ENCODE measurements at regions not wholly inside any gene's neighbourhood (a gene's known extent, or its start where the extent isn't known, plus 50 kb on each side); places are given as distances from the start of the nearest gene placed in this dataset.

DNA sequence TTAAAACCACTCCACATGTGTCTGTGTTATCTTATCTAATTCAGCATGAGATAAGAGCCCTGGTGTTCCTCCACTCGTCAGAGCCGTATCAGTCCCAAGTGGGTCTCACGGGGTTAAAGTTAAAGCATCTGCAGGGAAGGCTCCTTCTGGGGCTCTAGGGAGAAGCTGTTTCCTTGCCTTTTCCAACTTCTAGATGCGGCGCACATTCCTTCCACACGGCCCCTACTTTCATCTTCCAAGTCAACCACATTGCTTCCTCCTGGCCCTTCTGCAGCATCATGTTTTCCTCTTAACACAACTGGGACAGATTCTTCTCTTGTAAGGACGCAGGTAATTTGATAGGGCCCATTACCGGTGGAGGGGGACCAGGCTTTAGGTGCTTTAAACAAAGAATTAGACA is 620.1 kb upstream of the DPP6 start:
- no peaks in the 10 kb centered on the region for H3K36me3 Mint-ChIP-seq
- H3K4me3 Mint-ChIP-seq = no peak overlapping the region
- H3K9me3 Mint-ChIP-seq = peaks cover 7 to 45% (median 9%) of the 10 kb centered on the region in 6 donors
- no peaks in the 10 kb centered on the region for H3K27me3 Mint-ChIP-seq (ENCODE audit: low read depth in 3 of 3)
- H3K27ac Mint-ChIP-seq = no peak overlapping the region
- DNase-seq = no peak
- H3K4me1 Mint-ChIP-seq = no peaks in the 10 kb centered on the region

DNA sequence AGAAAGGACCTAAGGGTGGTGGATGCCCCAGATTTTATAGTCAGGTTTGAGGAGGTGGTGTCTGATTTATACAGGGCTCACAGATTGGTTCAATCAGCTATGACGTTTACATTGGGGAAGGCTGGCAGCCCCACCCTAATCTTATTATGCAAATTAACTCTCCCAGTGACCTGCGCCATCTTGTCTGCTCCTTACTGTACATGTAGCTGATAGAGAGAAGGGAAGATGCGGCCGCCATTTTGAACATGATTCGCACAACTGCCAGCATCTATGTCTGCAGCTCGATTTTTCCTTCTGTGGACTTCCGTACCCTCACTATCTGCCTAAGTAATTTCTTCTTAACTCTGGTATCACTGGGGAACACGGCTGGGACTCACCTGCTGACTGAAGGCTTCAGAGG is 619.0 kb upstream of the DPP6 start:
- Mint-ChIP-seq H3K36me3 (no peaks in the 10 kb centered on the region), H3K9me3 (peaks cover 7 to 39% (median 9%) of the 10 kb centered on the region in 6 donors), H3K4me1 (no peaks in the 10 kb centered on the region), H3K27me3 (ENCODE audit: low read depth in 3 of 3) (no peaks in the 10 kb centered on the region), H3K27ac (no peak overlapping the region), H3K4me3 (no peak overlapping the region)
- no peak for DNase-seq

DNA sequence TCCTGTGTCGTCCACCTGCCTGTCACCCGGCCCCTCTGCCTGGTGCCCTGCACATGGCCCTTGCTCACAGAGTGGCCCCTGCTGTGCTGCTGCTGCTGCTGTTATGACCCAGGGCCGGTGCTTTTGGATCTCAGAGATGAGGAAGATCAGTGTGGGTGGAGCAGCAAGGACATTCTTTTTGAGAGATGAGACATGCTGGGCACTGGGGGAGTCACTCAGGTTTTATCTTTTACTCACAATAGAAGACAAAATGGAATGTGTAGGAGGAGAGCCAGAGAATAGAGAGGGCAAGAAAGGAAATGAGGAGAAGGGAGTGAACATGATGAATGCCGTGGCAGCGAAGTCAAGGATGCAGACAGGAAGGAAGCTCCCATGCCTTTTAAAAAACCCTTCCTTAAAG is 611.5 kb upstream of the DPP6 start:
- H3K9me3 Mint-ChIP-seq = peaks cover 0 to 28% (median 5%) of the 10 kb centered on the region in 6 donors
- no peak overlapping the region for H3K4me3 Mint-ChIP-seq
- no peaks in the 10 kb centered on the region for H3K27me3 Mint-ChIP-seq (ENCODE audit: low read depth in 3 of 3)
- H3K36me3 Mint-ChIP-seq = no peaks in the 10 kb centered on the region
- DNase-seq = no peak
- H3K27ac Mint-ChIP-seq = no peak overlapping the region
- H3K4me1 Mint-ChIP-seq = no peaks in the 10 kb centered on the region

DNA sequence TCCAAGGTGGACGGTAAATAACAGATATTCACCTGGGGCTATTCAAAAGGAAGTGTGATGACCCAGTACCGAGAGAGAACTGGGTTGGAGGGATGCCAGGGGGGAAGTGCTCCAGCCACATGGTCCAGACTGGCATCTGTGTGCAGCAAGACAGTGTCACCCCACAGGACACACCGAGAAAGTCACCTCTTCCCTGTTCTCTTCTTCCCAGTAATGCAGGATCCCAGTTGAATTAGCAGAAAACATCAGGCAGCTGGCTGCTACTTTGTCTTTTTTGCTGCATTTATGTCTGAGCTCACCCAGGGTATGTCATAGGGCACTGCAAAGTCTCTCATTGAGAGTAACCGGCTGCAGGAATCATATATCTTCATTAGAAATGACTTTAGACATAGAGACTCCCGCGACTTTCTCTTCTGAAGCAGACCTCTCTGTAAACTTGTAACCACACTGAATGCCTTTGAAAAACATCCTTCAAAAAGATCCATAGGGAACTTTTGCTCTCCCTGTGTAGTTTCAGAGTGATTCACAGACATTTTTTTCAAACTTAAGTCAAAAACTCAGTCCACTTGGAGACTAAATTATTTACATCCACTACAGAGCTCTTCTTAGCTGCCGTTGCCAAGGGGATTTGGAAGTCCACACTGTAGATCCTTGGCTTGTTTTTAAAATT is 609.0 kb upstream of the DPP6 start:
- DNase-seq = no peak
- Mint-ChIP-seq H3K27ac (no peak overlapping the region), H3K4me3 (no peak overlapping the region), H3K4me1 (no peaks in the 10 kb centered on the region), H3K9me3 (peaks cover 0 to 19% (median 5%) of the 10 kb centered on the region in 6 donors), H3K36me3 (no peaks in the 10 kb centered on the region), H3K27me3 (ENCODE audit: low read depth in 3 of 3) (no peaks in the 10 kb centered on the region)

DNA sequence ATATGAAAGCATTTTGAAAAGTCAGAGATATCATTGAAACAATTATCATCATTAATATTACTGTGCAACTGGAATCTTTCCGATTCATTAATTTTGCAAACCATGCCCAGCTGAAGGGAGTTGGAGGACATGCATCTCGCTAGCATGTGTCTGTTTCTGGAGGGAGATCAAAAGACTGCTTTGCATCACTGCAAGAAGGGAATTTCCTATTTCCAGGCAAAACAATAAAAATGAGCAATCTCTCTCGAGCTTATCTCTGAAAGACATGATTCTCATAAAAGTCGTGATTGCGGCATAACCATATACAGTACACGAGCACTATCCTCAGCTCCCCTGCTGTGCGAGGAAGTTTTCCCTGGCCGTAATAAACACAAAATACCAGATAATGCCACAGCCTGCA is 607.6 kb upstream of the DPP6 start:
- Mint-ChIP-seq H3K27me3 (ENCODE audit: low read depth in 3 of 3) (no peaks in the 10 kb centered on the region), H3K4me1 (no peaks in the 10 kb centered on the region), H3K27ac (no peak overlapping the region), H3K9me3 (peaks cover 0 to 12% (median 5%) of the 10 kb centered on the region in 6 donors), H3K4me3 (no peak overlapping the region), H3K36me3 (no peaks in the 10 kb centered on the region)
- no peak for DNase-seq

DNA sequence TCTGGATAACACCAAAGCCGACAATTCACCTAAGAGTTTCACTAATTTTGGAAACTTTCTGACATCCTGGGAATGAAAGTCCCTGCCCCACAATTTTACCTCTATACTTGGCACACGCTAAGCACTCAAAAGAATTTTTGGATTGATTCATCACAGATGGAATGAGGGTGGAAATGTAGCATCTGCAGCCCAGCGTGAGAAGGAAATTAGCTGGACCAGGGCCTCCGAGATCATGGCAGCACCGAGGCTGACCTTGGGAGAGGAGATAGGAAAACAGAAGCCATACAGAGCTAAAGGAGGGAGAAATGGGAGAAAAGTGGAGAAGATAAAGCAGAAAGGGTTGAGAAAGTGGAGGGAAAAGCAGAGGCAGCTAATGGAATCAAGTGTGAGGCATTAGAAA is 606.6 kb upstream of the DPP6 start:
- H3K4me1 Mint-ChIP-seq = no peaks in the 10 kb centered on the region
- no peaks in the 10 kb centered on the region for H3K27me3 Mint-ChIP-seq (ENCODE audit: low read depth in 3 of 3)
- no peak overlapping the region for H3K4me3 Mint-ChIP-seq
- H3K9me3 Mint-ChIP-seq = peaks cover 0 to 8% (median 6%) of the 10 kb centered on the region in 6 donors
- DNase-seq = no peak
- H3K27ac Mint-ChIP-seq = no peak overlapping the region
- H3K36me3 Mint-ChIP-seq = no peaks in the 10 kb centered on the region

DNA sequence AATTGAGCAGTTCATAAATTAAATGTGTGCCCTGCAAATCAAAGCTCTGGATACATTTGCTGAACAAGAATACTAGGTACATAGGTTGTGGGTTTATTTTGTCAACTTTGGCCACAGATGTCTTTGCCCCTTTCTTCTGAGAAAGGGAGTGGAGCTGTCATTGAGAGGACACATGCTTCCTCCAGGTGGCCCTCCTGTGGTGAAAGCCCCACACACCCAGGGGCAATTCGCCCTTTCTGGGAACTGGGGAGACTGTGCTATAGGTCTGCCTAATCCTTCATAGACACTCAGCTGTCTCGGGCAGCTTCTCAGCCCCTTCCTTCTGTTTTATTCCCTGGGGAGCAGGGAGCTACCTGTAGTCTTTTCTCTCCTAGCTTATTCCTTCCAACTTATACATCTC is 605.7 kb upstream of the DPP6 start:
- H3K4me3 Mint-ChIP-seq = no peak overlapping the region
- H3K9me3 Mint-ChIP-seq = peaks cover 0 to 7% (median 5%) of the 10 kb centered on the region in 6 donors
- H3K36me3 Mint-ChIP-seq = no peaks in the 10 kb centered on the region
- no peak overlapping the region for H3K27ac Mint-ChIP-seq
- H3K4me1 Mint-ChIP-seq = no peaks in the 10 kb centered on the region
- no peaks in the 10 kb centered on the region for H3K27me3 Mint-ChIP-seq (ENCODE audit: low read depth in 3 of 3)
- no peak for DNase-seq

DNA sequence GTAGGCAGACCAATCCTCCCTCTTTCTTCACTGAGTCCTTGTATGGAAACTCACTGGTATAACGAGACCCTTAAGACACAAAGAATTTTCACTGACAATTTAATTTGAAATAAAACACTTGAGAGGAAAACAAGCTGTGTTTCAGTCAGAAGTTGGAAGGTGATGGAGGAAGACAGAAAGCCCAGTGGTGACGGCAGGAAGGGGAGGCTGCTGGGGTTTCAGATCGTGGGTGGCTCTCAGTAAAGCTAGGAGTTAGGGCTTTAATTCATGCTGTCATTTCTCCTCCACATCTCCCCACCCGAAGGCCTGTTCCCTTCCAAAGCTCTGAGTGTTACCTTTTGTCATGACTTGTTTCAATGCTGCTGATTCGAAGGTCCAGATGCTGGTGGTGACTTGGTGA is 605.2 kb upstream of the DPP6 start:
- H3K9me3 Mint-ChIP-seq = peaks cover 0 to 10% (median 7%) of the 10 kb centered on the region in 6 donors
- no peak for DNase-seq
- no peaks in the 10 kb centered on the region for H3K4me1 Mint-ChIP-seq
- no peak overlapping the region for H3K27ac Mint-ChIP-seq
- H3K4me3 Mint-ChIP-seq = no peak overlapping the region
- no peaks in the 10 kb centered on the region for H3K27me3 Mint-ChIP-seq (ENCODE audit: low read depth in 3 of 3)
- no peaks in the 10 kb centered on the region for H3K36me3 Mint-ChIP-seq

DNA sequence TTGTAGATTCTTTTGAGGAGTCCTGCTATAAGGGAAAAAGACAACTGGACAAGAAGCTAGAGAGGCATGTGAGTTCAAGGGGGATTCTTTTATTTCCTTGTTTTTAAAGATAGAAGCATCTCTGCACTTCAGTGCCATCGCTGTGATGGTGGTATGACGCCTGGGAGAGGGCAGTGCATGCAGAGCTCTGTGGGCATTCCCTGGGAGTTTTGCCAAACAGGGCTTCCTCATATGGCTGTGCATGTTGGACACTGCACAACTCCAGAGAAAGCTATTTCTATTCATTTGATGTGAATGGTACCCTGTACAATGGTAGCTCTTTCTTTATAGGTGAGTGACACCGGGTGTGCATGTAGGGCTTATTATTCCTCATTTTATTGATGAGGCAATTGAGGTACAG is 599.5 kb upstream of the DPP6 start:
- no peak overlapping the region for H3K27ac Mint-ChIP-seq
- no peak overlapping the region for H3K4me3 Mint-ChIP-seq
- no peaks in the 10 kb centered on the region for H3K4me1 Mint-ChIP-seq
- H3K9me3 Mint-ChIP-seq = peaks cover 2 to 52% (median 9%) of the 10 kb centered on the region in 6 donors
- peaks cover 0 to 2% (median 0%) of the 10 kb centered on the region in 3 donors for H3K27me3 Mint-ChIP-seq (ENCODE audit: low read depth in 3 of 3)
- no peak for DNase-seq
- no peaks in the 10 kb centered on the region for H3K36me3 Mint-ChIP-seq

DNA sequence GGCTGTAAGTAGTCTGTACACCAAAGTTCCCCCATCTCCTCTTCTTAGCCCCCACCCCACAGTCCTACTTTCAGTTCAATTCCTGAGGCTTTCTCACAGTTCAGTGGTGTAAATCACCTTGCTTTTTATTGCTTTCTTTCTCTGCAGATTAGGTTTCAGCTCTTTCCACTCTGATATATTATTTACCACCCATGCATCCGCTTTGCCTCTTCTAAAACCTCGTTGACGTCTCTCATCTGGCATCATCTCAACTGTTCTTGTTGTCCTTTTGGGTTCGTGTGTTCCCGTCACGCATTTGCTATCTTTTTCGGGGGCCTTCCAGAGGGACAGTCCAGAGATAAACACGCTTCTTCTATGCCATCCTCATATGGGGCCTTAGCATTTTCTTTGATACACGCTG is 597.9 kb upstream of the DPP6 start:
- H3K4me1 Mint-ChIP-seq = no peaks in the 10 kb centered on the region
- no peaks in the 10 kb centered on the region for H3K36me3 Mint-ChIP-seq
- H3K27ac Mint-ChIP-seq = no peak overlapping the region
- H3K9me3 Mint-ChIP-seq = peaks cover 2 to 59% (median 11%) of the 10 kb centered on the region in 6 donors
- H3K4me3 Mint-ChIP-seq = no peak overlapping the region
- DNase-seq = no peak
- peaks cover 0 to 2% (median 0%) of the 10 kb centered on the region in 3 donors for H3K27me3 Mint-ChIP-seq (ENCODE audit: low read depth in 3 of 3)

DNA sequence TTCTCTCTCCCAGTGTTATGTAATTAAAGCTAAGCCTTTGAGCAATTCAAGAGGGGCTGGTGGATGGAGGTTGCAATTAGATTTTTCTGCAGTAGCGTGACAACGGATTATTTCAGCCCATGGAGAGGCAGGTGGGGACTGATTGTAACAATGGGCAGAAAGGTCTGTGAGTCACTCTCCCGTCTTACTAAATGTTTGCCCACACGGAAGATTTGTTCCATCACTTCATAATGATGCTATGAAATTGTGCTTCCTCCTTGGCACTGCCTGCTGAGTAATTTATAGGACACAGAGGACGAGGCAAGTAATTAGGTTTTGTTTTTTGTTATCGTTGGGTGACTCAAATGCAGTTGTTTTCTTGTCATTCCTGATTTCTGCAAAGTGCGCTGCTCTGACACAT is 594.5 kb upstream of the DPP6 start:
- Mint-ChIP-seq H3K9me3 (peaks cover 3 to 52% (median 19%) of the 10 kb centered on the region in 6 donors), H3K4me1 (no peaks in the 10 kb centered on the region), H3K36me3 (no peaks in the 10 kb centered on the region), H3K27ac (no peak overlapping the region), H3K4me3 (no peak overlapping the region), H3K27me3 (ENCODE audit: low read depth in 3 of 3) (peaks cover 0 to 2% (median 0%) of the 10 kb centered on the region in 3 donors)
- DNase-seq = no peak

DNA sequence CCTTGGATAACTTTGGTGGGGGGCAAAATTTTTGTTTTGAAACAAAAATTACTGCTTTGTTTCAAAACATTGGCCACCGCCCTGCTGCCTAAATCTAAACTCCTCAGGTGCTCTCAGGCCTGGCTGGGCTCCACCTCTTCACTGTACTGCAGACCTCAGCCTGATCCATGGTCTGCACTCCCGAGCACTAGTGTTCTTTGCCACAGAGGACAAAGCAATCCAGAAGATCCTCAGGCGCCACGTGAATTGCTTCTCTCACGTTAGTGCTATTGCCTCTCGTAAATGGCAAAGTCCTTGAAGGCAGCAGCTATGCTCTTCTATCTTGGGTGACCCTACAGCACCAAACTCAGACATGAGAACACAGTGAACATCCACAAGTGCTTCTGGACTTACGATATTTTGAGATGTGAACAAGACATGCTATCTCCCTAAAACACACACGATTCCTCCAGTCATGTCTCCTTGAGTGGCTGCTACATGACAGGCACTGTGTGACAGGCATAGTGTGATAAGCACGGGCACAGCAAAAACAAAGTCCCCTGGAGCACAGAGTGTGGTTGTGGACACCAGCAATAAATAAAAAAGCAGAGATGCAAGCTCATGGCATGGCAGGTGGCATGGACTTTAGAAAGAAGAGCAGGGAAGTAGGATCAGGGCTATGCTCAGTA is 582.1 kb upstream of the DPP6 start:
- no peaks in the 10 kb centered on the region for H3K36me3 Mint-ChIP-seq

DNA sequence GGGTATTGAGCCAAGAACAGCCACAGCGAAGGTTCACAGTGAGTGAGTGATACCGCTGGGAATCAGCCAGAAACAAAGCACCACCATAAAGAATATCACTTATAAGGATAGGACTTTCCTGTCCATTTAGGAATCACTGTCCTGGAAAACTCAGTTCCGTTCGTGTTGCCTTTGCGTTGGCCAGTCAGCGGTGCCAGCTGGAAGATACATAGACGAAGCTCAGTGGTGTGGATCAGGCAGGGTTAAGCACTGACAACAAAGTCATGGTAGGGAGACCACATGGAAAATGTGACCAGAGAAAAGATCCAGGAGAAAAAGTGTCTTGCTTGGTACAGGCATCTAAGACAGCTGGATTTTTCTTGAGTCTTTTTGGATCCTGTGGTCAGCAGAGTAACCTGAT is 579.7 kb upstream of the DPP6 start:
- Mint-ChIP-seq H3K27ac (no peak overlapping the region), H3K4me1 (no peaks in the 10 kb centered on the region), H3K4me3 (no peak overlapping the region), H3K9me3 (peaks cover 8 to 47% (median 17%) of the 10 kb centered on the region in 6 donors), H3K27me3 (ENCODE audit: low read depth in 3 of 3) (peaks cover 0 to 4% (median 2%) of the 10 kb centered on the region in 3 donors), H3K36me3 (no peaks in the 10 kb centered on the region)
- DNase-seq = no peak

More for the DNA sequence above, 582.1 kb upstream of the DPP6 start:
- Mint-ChIP-seq H3K27ac (no peak overlapping the region), H3K9me3 (peaks cover 9 to 52% (median 16%) of the 10 kb centered on the region in 6 donors), H3K4me1 (no peaks in the 10 kb centered on the region), H3K27me3 (ENCODE audit: low read depth in 3 of 3) (peaks cover 0 to 4% (median 0%) of the 10 kb centered on the region in 3 donors), H3K4me3 (peak overlapping the region in 1 of 5 donors; percentile 20)
- DNase-seq = no peak

DNA sequence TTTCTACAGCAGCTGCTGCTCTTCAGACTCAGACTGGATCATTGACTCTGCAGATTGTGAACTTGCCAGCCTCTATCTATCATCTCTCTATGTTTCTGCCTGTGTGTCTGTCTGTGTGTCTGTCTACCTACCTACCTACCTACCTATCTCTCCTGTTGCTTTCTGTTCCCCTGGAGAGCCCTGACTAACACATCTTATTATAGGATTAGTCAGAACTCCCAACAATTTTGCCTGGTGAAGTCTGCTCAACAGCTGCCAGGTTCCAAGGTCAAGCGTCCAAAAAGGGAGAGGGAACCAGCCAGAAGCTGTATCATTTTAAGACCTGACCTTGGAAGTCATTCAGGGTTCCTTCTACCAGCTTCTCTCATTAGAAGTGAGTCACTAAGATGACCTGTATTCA is 579.0 kb upstream of the DPP6 start:
- H3K4me3 Mint-ChIP-seq = no peak overlapping the region
- H3K9me3 Mint-ChIP-seq = peaks cover 8 to 41% (median 17%) of the 10 kb centered on the region in 6 donors
- no peaks in the 10 kb centered on the region for H3K36me3 Mint-ChIP-seq
- no peak overlapping the region for H3K27ac Mint-ChIP-seq
- H3K27me3 Mint-ChIP-seq (ENCODE audit: low read depth in 3 of 3) = peaks cover 0 to 4% (median 2%) of the 10 kb centered on the region in 3 donors
- no peak for DNase-seq
- H3K4me1 Mint-ChIP-seq = no peaks in the 10 kb centered on the region

All from immature natural killer cell (primary cell).